KMS-11 (cell line): ENCODE measurements at regions not wholly inside any gene's neighbourhood (a gene's known extent, or its start where the extent isn't known, plus 50 kb on each side); places are given as distances from the start of the nearest gene placed in this dataset.

Experiments used
- H2AFZ ChIP-seq: fragments of 200-600 bp; sonication (generic); 2 replicates; pipeline ENCODE4 v1.6.1; 2016; ENCODE audit warnings: antibody characterized with exemption, mixed run types, low read depth
- H3K27ac ChIP-seq: fragments of 200-600 bp; sonication (generic); 2 replicates; pipeline ENCODE4 v1.6.1; 2016; ENCODE audit warnings: mild to moderate bottlenecking, mixed run types
- H3K27me3 ChIP-seq: fragments of 200-600 bp; sonication (generic); 2 replicates; pipeline ENCODE4 v1.6.1; 2017; ENCODE audit warnings: mild to moderate bottlenecking, low read depth, mixed run types, moderate library complexity; ENCODE audit not compliant: insufficient read depth
- H3K36me3 ChIP-seq: fragments of 200-600 bp; sonication (generic); 2 replicates; pipeline ENCODE4 v1.6.1; 2017; ENCODE audit warnings: mild to moderate bottlenecking, mixed run types; ENCODE audit not compliant: insufficient read depth
- H3K4me1 ChIP-seq: fragments of 200-600 bp; sonication (generic); 2 replicates; pipeline ENCODE4 v1.6.1; 2016; ENCODE audit warnings: mild to moderate bottlenecking, low read depth, mixed run types; ENCODE audit not compliant: poor library complexity, severe bottlenecking
- H3K4me2 ChIP-seq: fragments of 200-600 bp; sonication (generic); 2 replicates; pipeline ENCODE4 v1.7.0; 2016; ENCODE audit warnings: mild to moderate bottlenecking, mixed run types
- H3K4me3 ChIP-seq: fragments of 200-600 bp; sonication (generic); IDR thresholded peaks from 2 replicates; pipeline ENCODE4 v1.6.1; 2017; ENCODE audit warnings: low read depth, low read length, mixed read lengths; ENCODE audit not compliant: insufficient read depth
- H3K79me2 ChIP-seq: fragments of 200-600 bp; sonication (generic); 2 replicates; pipeline ENCODE4 v1.6.1; 2016; ENCODE audit warnings: low read depth, mixed run types; ENCODE audit not compliant: insufficient read depth
- H3K9ac ChIP-seq: fragments of 200-600 bp; sonication (generic); 2 replicates; pipeline ENCODE4 v1.6.1; 2016; ENCODE audit warnings: mild to moderate bottlenecking, mixed run types
- H4K20me1 ChIP-seq: fragments of 200-600 bp; sonication (generic); 2 replicates; pipeline ENCODE4 v1.6.1; 2016; ENCODE audit warnings: mild to moderate bottlenecking, mixed run types; ENCODE audit not compliant: insufficient read depth
- CTCF ChIP-seq: fragments of 200-600 bp; sonication (generic); conservative IDR thresholded peaks from 2 replicates; pipeline ENCODE4 v1.6.1; 2017; ENCODE audit warnings: low read depth, mild to moderate bottlenecking, antibody characterized with exemption, low read length, moderate library complexity, mixed read lengths

GRCh38 chr22:47239474-47239860 lies 477.0 kb downstream of the TBC1D22A start:
- Histone ChIP-seq H3K4me2 (no peak overlapping the region), H3K36me3 (no peaks in the 10 kb centered on the region), H4K20me1 (no peaks in the 10 kb centered on the region), H2AFZ (no peak overlapping the region), H3K27ac (no peak overlapping the region), H3K9ac (no peak overlapping the region), H3K4me3 (no peak overlapping the region), H3K27me3 (no peaks in the 10 kb centered on the region), H3K79me2 (no peaks in the 10 kb centered on the region), H3K4me1 (no peaks in the 10 kb centered on the region)
- TF ChIP-seq CTCF = no peak

GRCh38 chr22:47238690-47239473 lies 476.4 kb downstream of the TBC1D22A start:
- Histone ChIP-seq H3K4me1 (no peaks in the 10 kb centered on the region), H3K27me3 (no peaks in the 10 kb centered on the region), H3K27ac (no peak overlapping the region), H2AFZ (no peak overlapping the region), H4K20me1 (no peaks in the 10 kb centered on the region), H3K79me2 (no peaks in the 10 kb centered on the region), H3K36me3 (no peaks in the 10 kb centered on the region), H3K4me3 (no peak overlapping the region), H3K4me2 (no peak overlapping the region), H3K9ac (no peak overlapping the region)
- no peak for TF ChIP-seq CTCF

GRCh38 chr22:47237890-47238480 lies 475.5 kb downstream of the TBC1D22A start:
- TF ChIP-seq CTCF = no peak
- no peak overlapping the region for H3K27ac ChIP-seq
- no peaks in the 10 kb centered on the region for H3K27me3 ChIP-seq
- H3K4me2 ChIP-seq = no peak overlapping the region
- no peaks in the 10 kb centered on the region for H3K79me2 ChIP-seq
- no peak overlapping the region for H3K9ac ChIP-seq
- no peak overlapping the region for H2AFZ ChIP-seq
- no peaks in the 10 kb centered on the region for H3K4me1 ChIP-seq
- no peak overlapping the region for H3K4me3 ChIP-seq
- no peaks in the 10 kb centered on the region for H4K20me1 ChIP-seq
- H3K36me3 ChIP-seq = no peaks in the 10 kb centered on the region

- Histone ChIP-seq H3K9ac (no peak overlapping the region), H3K79me2 (no peaks in the 10 kb centered on the region), H4K20me1 (no peaks in the 10 kb centered on the region), H3K4me2 (no peak overlapping the region), H3K27ac (no peak overlapping the region), H3K27me3 (no peaks in the 10 kb centered on the region), H3K36me3 (no peaks in the 10 kb centered on the region), H3K4me3 (no peak overlapping the region), H3K4me1 (no peaks in the 10 kb centered on the region), H2AFZ (no peak overlapping the region)
- no peak for TF ChIP-seq CTCF
Measured at GRCh38 chr22:47236718-47237117, 474.3 kb downstream of the TBC1D22A start.
